SU-DHL-6 (cell line): ENCODE measurements at regions not wholly inside any gene's neighbourhood (a gene's known extent, or its start where the extent isn't known, plus 50 kb on each side); places are given as distances from the start of the nearest gene placed in this dataset.
A peak's percentile ranks its signal among the peaks of the same experiment; 100 is the strongest.

Experiments
- H2AFZ ChIP-seq: fragments of 200-600 bp; sonication (generic); 2 replicates; pipeline ENCODE4 v1.6.1; 2014; ENCODE audit warnings: low read depth, mild to moderate bottlenecking, moderate library complexity, mixed read lengths, antibody characterized with exemption, low read length; ENCODE audit not compliant: severe bottlenecking
- H3F3A ChIP-seq: fragments of 200-600 bp; shearing (Covaris generic); 2 replicates; pipeline ENCODE4 v1.6.0; 2016; ENCODE audit warnings: antibody characterized with exemption, mild to moderate bottlenecking; ENCODE audit not compliant: insufficient read depth
- H3K27ac ChIP-seq: fragments of 200-600 bp; sonication (generic); 2 replicates; pipeline ENCODE4 v1.5.1; 2016; ENCODE audit warnings: low read depth, mild to moderate bottlenecking, low read length, moderate library complexity, mixed read lengths
- H3K27me3 ChIP-seq: fragments of 200-600 bp; sonication (generic), shearing (Covaris generic); 2 replicates; pipeline ENCODE4 v1.6.0; 2014; ENCODE audit warnings: mild to moderate bottlenecking, low read length
- H3K36me3 ChIP-seq: fragments of 200-600 bp; sonication (generic); 2 replicates; pipeline ENCODE4 v1.6.1; 2014; ENCODE audit warnings: mild to moderate bottlenecking, low read length, mixed read lengths
- H3K4me2 ChIP-seq: fragments of 300-600, 200-600 bp; shearing (Covaris generic), sonication (generic); 2 replicates; pipeline ENCODE4 v1.6.0; 2014; ENCODE audit warnings: low read length, low read depth, mild to moderate bottlenecking; ENCODE audit not compliant: poor library complexity, severe bottlenecking
- H3K4me3 ChIP-seq: fragments of 200-600 bp; sonication (generic); 2 replicates; pipeline ENCODE4 v1.5.1; 2014; ENCODE audit warnings: antibody characterized with exemption, low read length, mild to moderate bottlenecking, mixed read lengths; ENCODE audit not compliant: insufficient read depth, poor library complexity, severe bottlenecking
- H3K79me2 ChIP-seq: fragments of 200-600 bp; sonication (generic); 2 replicates; pipeline ENCODE4 v1.6.1; 2014; ENCODE audit warnings: mild to moderate bottlenecking, low read length, moderate library complexity; ENCODE audit not compliant: insufficient read depth
- H3K9ac ChIP-seq: fragments of 200-600 bp; sonication (generic); 2 replicates; pipeline ENCODE4 v1.7.0; 2014; ENCODE audit warnings: mild to moderate bottlenecking, low read length
- H3K9me2 ChIP-seq: fragments of 200-600 bp; sonication (generic); replicated peaks from 2 replicates; pipeline ENCODE4 v1.6.1; 2014; ENCODE audit warnings: low read length; ENCODE audit not compliant: insufficient read depth
- H3K9me3 ChIP-seq: fragments of 200-600 bp; sonication (generic); 2 replicates; pipeline ENCODE4 v1.6.1; 2014; ENCODE audit warnings: low read length, mixed read lengths; ENCODE audit not compliant: insufficient read depth
- H4K20me1 ChIP-seq: fragments of 200-600 bp; sonication (generic); 2 replicates; pipeline ENCODE4 v1.6.1; 2014; ENCODE audit warnings: low read depth, mild to moderate bottlenecking, antibody characterized with exemption, low read length, moderate library complexity, mixed read lengths
- CTCF ChIP-seq: fragments of 200-600 bp; sonication (generic); IDR thresholded peaks from one replicate; pipeline ENCODE4 v1.5.1; 2017; ENCODE audit warnings: antibody characterized with exemption, mild to moderate bottlenecking, low read length, moderate library complexity; ENCODE audit not compliant: insufficient read depth, poor library complexity, severe bottlenecking
- EZH2phosphoT487 ChIP-seq: fragments of 200-600 bp; sonication (generic), shearing (Covaris generic); conservative IDR thresholded peaks from 2 replicates; pipeline ENCODE4 v1.6.1; 2018; ENCODE audit warnings: mild to moderate bottlenecking, antibody characterized with exemption, low read length, moderate library complexity, mixed read lengths

DNA sequence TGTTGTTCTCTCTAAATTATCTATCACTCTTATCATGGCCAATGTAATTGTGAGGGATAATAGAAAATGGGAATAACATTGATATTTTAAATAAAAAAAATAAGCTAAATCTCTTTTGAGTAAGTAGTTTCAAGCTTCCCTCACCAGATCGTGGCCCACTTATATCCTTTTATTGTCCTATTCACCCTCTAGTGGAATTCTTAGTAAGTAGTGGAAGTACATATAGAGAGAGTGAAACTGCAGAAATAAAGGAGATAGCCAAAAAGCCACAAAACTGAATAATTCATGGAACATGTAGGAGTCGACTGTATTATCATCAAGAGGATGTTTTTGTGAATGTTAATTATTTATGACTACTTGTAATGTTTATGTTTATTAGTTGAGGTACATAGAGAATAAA, 66.1 kb upstream of the DTNA start:
- Histone ChIP-seq H4K20me1 (no peaks in the 10 kb centered on the region), H3K9me3 (no peaks in the 10 kb centered on the region), H3K4me2 (no peak overlapping the region), H3K9me2 (no peaks in the 10 kb centered on the region), H3K4me3 (no peak overlapping the region), H3K79me2 (no peaks in the 10 kb centered on the region), H3K27me3 (no peaks in the 10 kb centered on the region), H3K27ac (no peak overlapping the region), H3F3A (no peaks in the 10 kb centered on the region), H3K36me3 (no peaks in the 10 kb centered on the region), H3K9ac (no peak overlapping the region), H2AFZ (no peak overlapping the region)
- TF ChIP-seq EZH2phosphoT487 = no peak
- TF ChIP-seq CTCF = no peak

GRCh38 chr18:34647251-34647650, 62.8 kb upstream of the DTNA start:
- Histone ChIP-seq H3K4me3 (peak overlapping the region; percentile 12), H2AFZ (peak overlapping the region; percentile 72), H3K4me2 (peak overlapping the region; percentile 41), H3K36me3 (no peaks in the 10 kb centered on the region), H3K9ac (no peak overlapping the region), H3K9me3 (no peaks in the 10 kb centered on the region), H3K9me2 (no peaks in the 10 kb centered on the region), H3K27ac (no peak overlapping the region), H3F3A (no peaks in the 10 kb centered on the region), H4K20me1 (no peaks in the 10 kb centered on the region), H3K27me3 (no peaks in the 10 kb centered on the region), H3K79me2 (no peaks in the 10 kb centered on the region)
- no peak for TF ChIP-seq CTCF
- no peak for TF ChIP-seq EZH2phosphoT487

DNA sequence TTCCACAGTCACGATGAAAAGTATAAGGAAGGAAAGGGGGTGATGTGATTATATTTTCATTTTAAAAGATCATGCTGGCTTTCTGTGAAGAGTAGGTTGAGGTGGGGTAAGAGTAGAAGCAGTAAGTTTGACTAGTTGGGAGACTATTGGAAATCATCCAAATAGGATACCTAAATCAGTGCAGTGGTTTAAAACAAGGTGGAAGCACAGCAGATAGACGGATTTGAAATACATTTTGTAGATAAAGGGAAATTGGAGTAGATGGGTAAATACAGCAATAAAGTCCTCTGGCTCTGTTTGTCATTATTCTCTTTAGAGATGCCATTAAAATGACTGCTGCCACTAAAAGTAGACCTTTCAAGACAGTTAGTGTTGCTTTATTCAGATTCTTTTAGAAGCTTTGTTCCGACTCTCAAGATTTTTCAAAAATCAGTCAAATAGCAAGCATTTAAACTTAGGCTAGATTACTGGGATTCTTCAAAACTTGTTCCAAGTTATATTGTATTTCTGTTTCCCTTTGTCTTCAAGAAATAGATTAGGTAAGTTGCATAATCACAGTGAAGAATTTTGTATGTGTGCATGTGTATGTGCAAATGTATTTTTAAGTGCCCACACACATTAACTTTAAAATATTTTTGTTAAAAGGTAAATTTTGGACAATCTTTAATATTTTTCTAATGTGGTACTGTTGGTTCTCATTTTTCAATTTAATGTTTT, 61.7 kb upstream of the DTNA start:
- H4K20me1 ChIP-seq = no peaks in the 10 kb centered on the region
- H3K79me2 ChIP-seq = no peaks in the 10 kb centered on the region
- H3K9me2 ChIP-seq = no peaks in the 10 kb centered on the region
- no peaks in the 10 kb centered on the region for H3K9me3 ChIP-seq
- peak overlapping the region; percentile 72 for H2AFZ ChIP-seq
- no peak overlapping the region for H3K9ac ChIP-seq
- H3F3A ChIP-seq = no peaks in the 10 kb centered on the region
- H3K36me3 ChIP-seq = no peaks in the 10 kb centered on the region
- H3K27me3 ChIP-seq = no peaks in the 10 kb centered on the region
- H3K4me3 ChIP-seq = no peak overlapping the region
- no peak overlapping the region for H3K4me2 ChIP-seq
- H3K27ac ChIP-seq = no peak overlapping the region
- TF ChIP-seq CTCF = no peak
- no peak for TF ChIP-seq EZH2phosphoT487
